H1 (cell line): ENCODE measurements at regions not wholly inside any gene's neighbourhood (a gene's known extent, or its start where the extent isn't known, plus 50 kb on each side); places are given as distances from the start of the nearest gene placed in this dataset.

Experiments
- ATF3 ChIP-seq: IDR thresholded peaks from 2 replicates; pipeline ENCODE4 v1.6.1; 2011; ENCODE audit warnings: low read depth, mild to moderate bottlenecking, low read length; ENCODE audit not compliant: insufficient read depth
- HDAC6 ChIP-seq: IDR thresholded peaks from one replicate; pipeline ENCODE4 v1.7.1; 2012; ENCODE audit warnings: low read depth, mild to moderate bottlenecking, inconsistent platforms, low read length, moderate library complexity
- JUN ChIP-seq: IDR thresholded peaks from 2 replicates; pipeline ENCODE4 v1.6.1; 2011; ENCODE audit warnings: low read depth, mild to moderate bottlenecking, improper control_type of control experiment, low read length
- RBBP5 ChIP-seq: IDR thresholded peaks from 2 replicates; pipeline ENCODE4 v1.7.1; 2012; ENCODE audit warnings: low read depth, mild to moderate bottlenecking, inconsistent platforms, low read length, moderate library complexity, borderline replicate concordance
- SIN3A ChIP-seq, 2 experiments: IDR thresholded peaks in 1 of 2; conservative IDR thresholded peaks in 1 of 2; 2 replicates each; pipeline ENCODE4 v1.6.1; 2011 to 2012; ENCODE audit warnings: low read length in 2 of 2, improper control_type of control experiment in 1 of 2, low read depth in 1 of 2, mild to moderate bottlenecking in 1 of 2
- TCF12 ChIP-seq: IDR thresholded peaks from 2 replicates; pipeline ENCODE4 v1.6.1; 2011; ENCODE audit warnings: low read depth, mild to moderate bottlenecking, low read length

GRCh38 chr11:23429569-23429968 is 569.3 kb upstream of the CCDC179 start (continued):
- TF ChIP-seq ATF3 (no peak), TCF12 (no peak), HDAC6 (no peak), RBBP5 (no peak), SIN3A (conservative IDR thresholded peaks at IDR 0.05 in 1 of 2, IDR thresholded peaks at IDR 0.05 in 1 of 2; ENCODE audit: low read depth in 1 of 2, low read length in 2 of 2) (no peak), JUN (no peak)
